RWPE1 (cell line): ENCODE measurements at regions not wholly inside any gene's neighbourhood (a gene's known extent, or its start where the extent isn't known, plus 50 kb on each side); places are given as distances from the start of the nearest gene placed in this dataset.
"Not testable (repeated sequence)": the region's sequence is repeated elsewhere in the genome, so short reads cannot be mapped to it uniquely, and the experiment has no call there.

ENCODE experiments used
- CTCF ChIA-PET: fragments of 350-600 bp; sonication (Branson Sonifier 250); formaldehyde crosslinking; extraction: SDS; loops from one replicate; lab custom pipeline; 2021; lab: Yijun Ruan, JAX
- POLR2A ChIA-PET: fragments of 400-600 bp; formaldehyde crosslinking; extraction: SDS; loops from one replicate; lab custom pipeline; 2020; ENCODE audit warnings: antibody characterized with exemption; ENCODE audit not compliant: low non-redundant PET; lab: Yijun Ruan, JAX
- DNase-seq: peaks from one replicate; pipeline ENCODE4 v3.0.0; 2012; ENCODE audit warnings: low spot score
- H3K27ac ChIP-seq: fragments of 450-650 bp; 2 replicates; pipeline ENCODE4 v1.5.1; 2017
- CTCF ChIP-seq: fragments of 450-650 bp; conservative IDR thresholded peaks from 2 replicates; pipeline ENCODE4 v1.5.1; 2017; ENCODE audit warnings: low read depth, mild to moderate bottlenecking

GRCh38 chr10:80025281-80025680 lies 53.2 kb upstream of the TMEM254 start:
- TF ChIP-seq CTCF = no peak
- ChIA-PET CTCF (no interaction called here), POLR2A (no interaction called here)
- DNase-seq = no peak
- H3K27ac ChIP-seq = no peak overlapping the region

- DNase-seq, H3K27ac ChIP-seq, POLR2A ChIA-PET, CTCF ChIA-PET: not testable (repeated sequence)
These were observed 56.0 kb upstream of the TMEM254 start for GRCh38 chr10:80022408-80023001.

GRCh38 chr10:80018406-80018984 lies 60.0 kb upstream of the TMEM254 start:
- H3K27ac ChIP-seq, CTCF ChIA-PET, DNase-seq, POLR2A ChIA-PET: not testable (repeated sequence)

DNA sequence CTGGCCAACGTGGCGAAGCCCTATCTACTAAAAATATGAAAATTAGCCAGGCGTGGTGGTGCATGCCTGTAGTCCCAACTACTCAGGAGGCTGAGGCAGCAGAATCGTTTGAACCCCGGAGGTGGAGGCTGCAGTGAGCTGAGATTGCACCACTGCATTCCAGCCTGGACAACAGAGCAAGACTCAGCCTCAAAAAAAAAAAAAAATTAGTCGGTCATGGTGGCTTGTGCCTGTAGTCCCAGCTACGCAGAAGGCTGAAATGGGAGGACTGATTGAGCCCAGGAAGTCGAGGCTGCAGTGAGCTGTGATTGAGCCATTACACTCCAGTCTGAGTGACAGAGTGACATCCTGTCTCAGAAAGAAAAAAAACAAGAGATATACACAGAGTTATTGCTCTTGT lies 61.3 kb upstream of the TMEM254 start:
- CTCF ChIA-PET = interaction anchor here (0.5 kb wide), 1 partner anchor 468 kb away, joined by 8 read pairs; no protein-coding TSS in a partner anchor
- DNase-seq, POLR2A ChIA-PET, H3K27ac ChIP-seq: not testable (repeated sequence)

DNA sequence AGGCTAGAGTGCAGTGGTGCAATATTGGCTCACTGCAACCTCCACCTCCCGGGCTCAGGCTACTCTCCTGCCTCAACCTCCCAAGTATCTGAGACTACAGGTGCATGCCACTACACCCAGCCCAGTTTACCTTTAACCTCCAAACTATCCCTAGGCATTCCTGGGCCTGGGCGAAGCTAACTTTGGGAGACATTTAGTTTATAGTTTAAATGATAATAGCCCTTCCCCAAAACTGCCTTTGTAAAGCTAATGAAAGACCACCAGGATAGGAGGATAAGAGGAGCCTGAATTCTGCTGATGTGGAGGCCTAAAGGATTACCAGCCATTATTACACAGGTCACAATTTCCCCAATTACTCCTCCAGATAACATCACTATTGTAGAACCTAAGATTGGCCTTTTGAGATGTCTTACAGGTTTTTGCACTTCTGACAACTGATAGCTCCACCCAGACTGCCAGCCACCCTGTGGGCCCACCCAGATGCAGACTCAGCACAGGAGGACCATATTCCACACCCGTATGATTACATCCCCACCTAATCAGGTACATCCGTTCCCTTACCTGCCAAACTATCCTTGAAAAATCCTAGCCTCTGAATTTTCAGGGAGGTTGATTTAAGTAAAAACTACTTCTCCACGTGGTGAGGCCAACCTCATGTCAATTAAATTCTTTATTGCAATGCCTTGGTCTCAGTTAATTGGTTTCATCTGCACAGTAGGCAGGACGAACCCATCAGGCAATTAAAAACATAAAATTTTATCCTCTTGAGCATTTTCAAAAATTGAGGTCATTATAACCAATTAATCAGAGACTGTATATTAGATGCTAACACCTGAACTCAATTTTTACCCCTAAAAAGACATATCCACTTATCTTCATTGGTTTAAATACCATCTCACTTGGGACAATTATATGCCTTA lies 62.3 kb upstream of the TMEM254 start:
- no peak for DNase-seq
- no peak for TF ChIP-seq CTCF
- CTCF ChIA-PET = interaction anchor here (0.8 kb wide), 1 partner anchor 30 kb away, joined by 3 read pairs; no protein-coding TSS in a partner anchor
- POLR2A ChIA-PET = no interaction called here
- H3K27ac ChIP-seq = no peak overlapping the region

GRCh38 chr10:80013139-80013538 lies 64.2 kb upstream of the SFTPD start:
- CTCF ChIA-PET, POLR2A ChIA-PET: not testable (repeated sequence)

DNA sequence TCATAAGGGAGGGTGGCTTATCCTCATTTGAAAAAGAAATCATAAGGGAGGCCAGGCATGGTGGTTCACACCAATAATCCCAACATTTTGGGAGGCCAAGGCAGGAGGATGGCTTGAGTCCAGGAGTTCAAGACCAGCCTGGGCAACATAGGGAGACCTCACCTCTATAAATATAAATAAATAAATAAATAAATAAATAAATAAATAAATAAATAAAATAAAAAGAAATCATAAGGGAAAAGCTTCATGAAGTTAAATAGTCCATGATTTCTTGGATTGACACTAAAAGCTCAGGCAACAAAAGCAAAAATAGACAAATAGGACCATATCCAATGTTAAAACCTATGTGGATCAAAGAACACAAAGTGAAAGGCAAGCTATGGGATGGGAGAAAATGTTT lies 62.2 kb upstream of the SFTPD start:
- POLR2A ChIA-PET, CTCF ChIA-PET, H3K27ac ChIP-seq, DNase-seq: not testable (repeated sequence)

More at GRCh38 chr10:80013139-80013538, 64.2 kb upstream of the SFTPD start:
- not testable (repeated sequence) for DNase-seq, H3K27ac ChIP-seq

- H3K27ac ChIP-seq = no peak overlapping the region
- no peak for DNase-seq
- no peak for TF ChIP-seq CTCF
- ChIA-PET CTCF (no interaction called here), POLR2A (no interaction called here)
These were observed 51.6 kb upstream of the SFTPD start for GRCh38 chr10:80000541-80000940.
